GM19455 (cell line): ENCODE measurements at regions not wholly inside any gene's neighbourhood (a gene's known extent, or its start where the extent isn't known, plus 50 kb on each side); places are given as distances from the start of the nearest gene placed in this dataset.
"Not testable (repeated sequence)": the region's sequence is repeated elsewhere in the genome, so short reads cannot be mapped to it uniquely, and the experiment has no call there.

ENCODE experiments used
- ATAC-seq: cut with Tn5 transposase; IDR thresholded peaks from one replicate; pipeline ENCODE4 v1.9.1; 2021; ENCODE audit not compliant: unreplicated experiment

GRCh38 chr7:9488555-9488954, 1055.1 kb downstream of the NXPH1 start:
- no peak for ATAC-seq

GRCh38 chr7:9498303-9498702, 1064.9 kb downstream of the NXPH1 start:
- no peak for ATAC-seq

- ATAC-seq: no peak
Observed at GRCh38 chr7:9502269-9502668, 1068.9 kb downstream of the NXPH1 start.

DNA sequence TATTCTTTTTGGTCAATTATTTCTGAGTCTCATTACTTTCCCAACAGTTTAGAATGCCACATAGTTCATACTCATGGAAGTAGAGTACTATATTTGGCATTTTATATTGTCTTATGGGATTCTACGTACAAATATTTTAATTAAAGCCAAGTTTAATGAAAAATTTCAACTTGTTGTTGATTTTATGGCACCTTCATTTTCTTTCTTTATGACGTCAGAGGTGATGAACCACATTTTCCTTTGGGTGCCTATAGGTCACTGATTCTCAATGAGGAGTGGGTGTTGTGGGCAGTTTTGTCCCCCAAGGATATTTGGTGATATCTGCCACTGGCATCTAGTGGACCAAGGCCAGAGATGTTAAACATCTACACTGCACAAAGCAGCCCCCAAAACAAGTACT, 1071.3 kb downstream of the NXPH1 start:
- no peak for ATAC-seq

DNA sequence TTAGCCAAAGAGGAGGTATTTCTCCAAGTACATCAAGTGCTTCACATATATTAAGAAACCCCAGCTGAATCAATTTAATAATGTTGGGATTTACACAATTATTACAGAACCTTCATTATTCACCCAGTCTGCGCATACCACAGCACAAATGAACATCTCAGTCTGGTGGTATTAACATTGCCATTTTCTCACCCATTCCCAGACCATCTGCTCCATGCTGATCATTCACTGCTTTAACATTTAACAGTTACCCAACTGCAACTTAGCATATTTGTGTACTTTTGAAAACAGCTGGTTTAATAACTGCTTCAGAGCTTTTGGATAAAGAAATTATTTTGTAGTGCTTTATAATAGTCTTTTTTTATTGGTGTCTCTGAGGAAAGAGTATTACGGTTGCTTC, 1072.1 kb downstream of the NXPH1 start:
- ATAC-seq: no peak

DNA sequence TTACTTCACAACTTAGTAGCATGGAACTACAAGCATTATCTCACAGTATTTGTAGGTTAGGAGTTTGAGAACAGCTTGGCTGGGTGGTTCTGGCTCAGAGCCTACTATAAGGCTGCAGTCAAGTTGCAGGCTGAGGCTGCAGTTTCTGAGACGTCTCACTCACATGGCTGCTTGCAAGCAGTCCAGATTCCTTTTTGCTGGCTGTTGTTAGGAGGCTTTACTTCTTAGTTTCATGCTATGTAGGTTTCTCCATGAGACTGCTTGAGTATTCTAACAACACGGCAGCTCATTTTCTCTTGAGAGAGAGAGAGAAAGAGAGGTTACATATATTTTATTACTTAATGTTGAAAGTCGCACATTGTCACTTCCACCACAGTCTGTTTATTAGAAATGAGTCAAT, 1073.9 kb downstream of the NXPH1 start:
- no peak for ATAC-seq

DNA sequence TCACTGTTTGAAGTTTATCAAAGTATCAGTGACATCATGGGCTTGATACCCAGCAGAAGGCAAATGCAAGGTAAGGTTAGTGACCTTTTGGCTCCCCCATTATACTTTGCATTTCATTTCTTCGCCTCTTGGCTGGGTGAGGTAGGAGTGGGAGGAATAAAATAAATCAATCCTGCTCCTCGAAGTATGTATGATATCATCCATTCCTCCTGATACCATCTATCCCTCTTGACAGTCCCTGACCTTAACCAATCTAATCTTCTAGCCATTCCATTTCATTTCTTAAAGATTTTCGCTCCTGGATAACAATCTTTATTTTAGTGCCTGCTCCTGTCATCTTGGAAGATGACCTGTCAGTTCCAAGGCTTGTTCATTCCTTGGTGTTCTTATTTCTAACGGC, 1083.3 kb downstream of the NXPH1 start:
- no peak for ATAC-seq

GRCh38 chr7:9523579-9523978, 1090.2 kb downstream of the NXPH1 start:
- no peak for ATAC-seq

DNA sequence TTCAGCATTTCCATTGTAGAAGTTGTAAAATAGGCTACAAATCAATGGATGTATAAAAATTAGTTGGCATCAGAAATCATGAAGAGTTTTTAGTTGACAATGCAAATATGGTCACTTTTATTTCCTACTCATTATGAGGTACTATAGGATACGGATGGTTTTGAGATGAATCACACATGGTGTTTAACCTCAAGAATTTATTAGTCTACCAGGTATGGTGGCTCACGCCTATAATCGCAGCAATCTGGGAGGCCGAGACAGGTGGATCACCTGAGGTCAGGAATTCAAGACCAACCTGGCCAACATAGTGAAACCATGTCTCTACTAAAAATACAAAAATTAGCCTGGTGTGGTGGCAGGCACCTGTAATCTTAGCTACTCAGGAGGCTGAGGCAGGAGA, 1119.0 kb downstream of the NXPH1 start:
- not testable (repeated sequence) for ATAC-seq

DNA sequence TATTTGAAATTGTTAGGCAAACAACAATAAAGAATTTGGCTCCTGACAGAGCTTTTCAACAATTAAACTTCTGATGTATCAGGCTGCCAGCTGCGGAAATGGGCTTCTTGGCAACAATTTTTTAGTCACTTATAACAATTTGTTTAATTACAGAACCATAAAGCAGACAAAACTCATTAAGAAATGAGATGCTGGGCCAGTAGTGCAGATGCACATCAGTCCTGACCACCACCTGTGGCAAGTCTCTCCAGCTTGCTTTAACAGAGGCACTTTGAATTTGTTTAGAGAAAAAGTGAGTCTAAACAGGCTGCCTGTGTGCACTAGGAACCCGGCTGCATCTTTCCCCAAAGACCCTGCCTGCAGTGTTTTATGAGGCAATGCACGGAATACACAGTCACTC, 1124.4 kb downstream of the NXPH1 start:
- ATAC-seq: no peak

DNA sequence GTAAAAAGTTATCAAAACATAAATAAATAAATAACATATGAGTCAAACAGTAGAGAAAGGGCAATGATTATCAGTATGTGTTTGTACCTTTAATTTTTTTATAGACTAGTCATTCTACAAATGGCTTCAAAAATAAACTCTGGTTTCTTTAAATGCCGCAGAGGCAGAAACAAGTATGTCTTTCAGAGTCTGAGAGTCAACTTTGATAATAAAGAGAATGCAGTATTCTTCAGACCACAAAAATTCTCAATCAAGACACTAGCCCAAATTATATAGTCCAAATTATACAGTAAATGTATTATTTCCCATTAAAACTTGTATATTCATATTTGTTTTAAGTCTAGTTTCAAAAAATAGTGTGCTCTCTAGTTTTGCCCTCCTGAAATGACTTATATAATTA, 1142.3 kb downstream of the NXPH1 start:
- ATAC-seq: no peak

- ATAC-seq: no peak
Observed at GRCh38 chr7:9582824-9583223, 1149.4 kb downstream of the NXPH1 start.

- no peak for ATAC-seq
Observed at GRCh38 chr7:9598411-9598810, 1165.0 kb downstream of the NXPH1 start.

GRCh38 chr7:9600974-9601373, 1167.6 kb downstream of the NXPH1 start:
- ATAC-seq: no peak

- ATAC-seq: no peak
Observed at GRCh38 chr7:9603291-9603690, 1169.9 kb downstream of the NXPH1 start.

DNA sequence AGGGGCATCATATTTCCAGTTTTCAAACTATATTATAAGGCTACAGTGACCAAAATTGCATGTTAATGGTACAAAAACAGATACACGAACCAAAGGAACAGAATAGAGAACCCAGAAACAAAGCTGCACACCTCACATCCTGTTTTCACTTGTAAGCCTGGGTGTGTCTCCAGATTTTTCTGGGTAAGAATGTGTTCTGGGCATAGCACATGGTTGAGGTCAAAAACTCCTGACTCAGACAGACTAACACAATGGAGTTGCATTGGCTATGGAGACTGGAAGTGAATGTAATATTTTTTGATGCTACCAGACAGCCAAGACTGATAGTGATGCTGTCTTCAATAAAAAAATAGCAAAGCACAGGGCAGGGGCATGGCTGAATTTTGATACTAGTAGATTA, 1175.2 kb downstream of the NXPH1 start:
- no peak for ATAC-seq

GRCh38 chr7:9620899-9621298, 1187.5 kb downstream of the NXPH1 start:
- ATAC-seq: not testable (repeated sequence)

- not testable (repeated sequence) for ATAC-seq
Observed at GRCh38 chr7:9621306-9621902, 1188.0 kb downstream of the NXPH1 start.

DNA sequence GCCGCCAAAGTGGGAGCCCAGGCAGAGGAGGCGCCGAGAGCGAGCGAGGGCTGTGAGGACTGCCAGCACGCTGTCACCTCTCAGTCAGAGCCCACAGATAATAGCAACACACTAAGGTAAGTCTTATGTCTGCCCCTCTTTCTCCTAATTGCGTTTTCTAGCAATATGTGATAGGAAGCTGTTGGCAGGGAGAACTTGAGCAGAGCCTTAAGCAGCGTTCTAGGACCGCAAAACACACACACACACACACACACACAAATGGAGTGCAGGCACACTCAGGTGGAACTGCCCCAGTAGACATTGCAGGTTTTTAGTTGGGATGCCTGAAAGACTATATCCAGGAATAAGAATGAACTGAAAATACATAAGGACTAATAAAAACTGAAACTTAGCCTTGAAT, 1188.5 kb downstream of the NXPH1 start:
- no peak for ATAC-seq

DNA sequence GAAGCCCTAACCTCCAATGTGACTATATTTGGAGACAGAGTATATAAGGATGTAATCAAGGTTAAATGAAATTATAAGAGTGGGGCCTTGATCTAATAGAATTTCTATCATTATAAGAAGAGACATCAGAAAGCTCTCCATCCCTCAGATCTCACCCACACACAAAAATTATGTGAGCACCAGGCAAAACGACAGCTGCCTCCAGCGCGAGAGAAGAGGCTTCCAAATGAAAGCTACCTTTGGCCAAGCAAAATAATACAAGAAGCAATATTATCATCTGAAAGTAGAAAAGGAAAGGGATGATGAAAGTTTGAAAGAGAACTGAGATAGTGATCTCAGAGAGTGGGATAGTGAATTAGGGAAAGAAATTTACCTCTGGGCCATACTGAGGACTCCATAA, 1192.5 kb downstream of the NXPH1 start:
- no peak for ATAC-seq

DNA sequence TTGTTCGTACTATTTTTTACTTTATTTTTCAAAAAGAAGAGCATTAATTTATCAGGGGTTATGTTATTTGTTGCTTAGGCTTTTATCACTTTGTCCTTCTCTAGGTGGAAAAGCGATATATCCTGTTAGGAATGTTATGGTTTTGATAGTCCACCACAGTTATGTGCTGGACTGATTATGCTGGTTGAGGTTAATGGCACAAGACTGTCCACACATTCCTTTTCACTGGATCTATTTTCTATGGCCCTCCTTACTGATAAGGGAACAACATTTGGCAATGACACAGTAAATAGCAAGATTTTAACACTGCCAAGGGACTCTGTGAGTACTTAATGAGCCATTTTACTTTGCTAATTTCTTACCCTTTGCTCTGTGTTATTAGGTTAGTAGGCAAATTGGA, 1212.3 kb downstream of the NXPH1 start:
- no peak for ATAC-seq

DNA sequence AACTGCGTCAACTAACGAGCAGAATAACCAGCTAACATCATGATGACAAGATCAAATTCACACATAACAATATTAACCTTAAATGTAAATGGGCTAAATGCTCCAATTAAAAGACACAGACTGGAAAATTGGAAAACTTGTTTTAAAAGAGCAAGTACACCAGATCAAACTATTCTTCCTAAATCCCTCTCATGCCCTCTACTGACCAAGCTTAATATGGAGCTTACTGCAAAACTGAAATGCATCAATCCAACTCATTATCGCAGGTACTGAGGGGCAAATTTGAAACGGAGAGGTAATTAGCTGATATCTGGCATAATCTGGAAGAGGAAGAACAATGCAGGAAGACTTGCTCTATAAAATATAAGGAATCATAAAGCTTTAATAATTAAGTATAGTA, 1223.8 kb downstream of the NXPH1 start:
- ATAC-seq: no peak
